ENCODE measurements at regions not wholly inside any gene's neighbourhood (a gene's known extent, or its start where the extent isn't known, plus 50 kb on each side); places are given as distances from the start of the nearest gene placed in this dataset.
"Not testable (repeated sequence)": the region's sequence is repeated elsewhere in the genome, so short reads cannot be mapped to it uniquely, and the experiment has no call there.

GRCh38 chr17:68141050-68141449 lies 105.5 kb downstream of the KPNA2 start:
- no peak for DNase-seq (ENCODE audit: low spot score)

GRCh38 chr17:68142595-68142994 lies 105.2 kb upstream of the AMZ2 start:
- DNase-seq (ENCODE audit: low spot score), result no peak

- DNase-seq (ENCODE audit: low spot score), result no peak
Measured at GRCh38 chr17:68143425-68143824, 104.4 kb upstream of the AMZ2 start.

GRCh38 chr17:68145088-68145487 lies 102.8 kb upstream of the AMZ2 start:
- DNase-seq (ENCODE audit: low spot score), result no peak

GRCh38 chr17:68148936-68149335 lies 98.9 kb upstream of the AMZ2 start:
- no peak for DNase-seq (ENCODE audit: low spot score)

- no peak for DNase-seq (ENCODE audit: low spot score)
Measured at GRCh38 chr17:68152161-68152571, 95.7 kb upstream of the AMZ2 start.

GRCh38 chr17:68155692-68156091 lies 92.2 kb upstream of the AMZ2 start:
- no peak for DNase-seq (ENCODE audit: low spot score)

- no peak for DNase-seq (ENCODE audit: low spot score)
Measured at GRCh38 chr17:68161644-68162428, 86.0 kb upstream of the AMZ2 start.

GRCh38 chr17:68168273-68169164 lies 79.3 kb upstream of the AMZ2 start:
- DNase-seq (ENCODE audit: low spot score), result not testable (repeated sequence)

- not testable (repeated sequence) for DNase-seq (ENCODE audit: low spot score)
Measured at GRCh38 chr17:68169165-68169821, 78.5 kb upstream of the AMZ2 start.

GRCh38 chr17:68169840-68170239 lies 78.0 kb upstream of the AMZ2 start:
- DNase-seq (ENCODE audit: low spot score), result no peak

- no peak for DNase-seq (ENCODE audit: low spot score)
Measured at GRCh38 chr17:68170246-68170645, 77.6 kb upstream of the AMZ2 start.

- peak; percentile 64 for DNase-seq (ENCODE audit: low spot score)
Measured at GRCh38 chr17:68172461-68172954, 75.3 kb upstream of the AMZ2 start.

GRCh38 chr17:68175416-68175815 lies 72.4 kb upstream of the AMZ2 start:
- DNase-seq (ENCODE audit: low spot score), result no peak

- DNase-seq (ENCODE audit: low spot score), result no peak
Measured at GRCh38 chr17:68175905-68176304, 71.9 kb upstream of the AMZ2 start.

GRCh38 chr17:68176718-68177117 lies 71.1 kb upstream of the AMZ2 start:
- no peak for DNase-seq (ENCODE audit: low spot score)

GRCh38 chr17:68178831-68179230 lies 69.0 kb upstream of the AMZ2 start:
- no peak for DNase-seq (ENCODE audit: low spot score)

- no peak for DNase-seq (ENCODE audit: low spot score)
Measured at GRCh38 chr17:68179236-68179925, 68.5 kb upstream of the AMZ2 start.

- no peak for DNase-seq (ENCODE audit: low spot score)
Measured at GRCh38 chr17:68179926-68180285, 67.9 kb upstream of the AMZ2 start.

GRCh38 chr17:68182011-68182306 lies 65.9 kb upstream of the AMZ2 start:
- DNase-seq (ENCODE audit: low spot score), result no peak

- DNase-seq (ENCODE audit: low spot score), result no peak
Measured at GRCh38 chr17:68182940-68183551, 64.8 kb upstream of the AMZ2 start.
